ENCODE measurements at regions not wholly inside any gene's neighbourhood (a gene's known extent, or its start where the extent isn't known, plus 50 kb on each side); places are given as distances from the start of the nearest gene placed in this dataset.
"Not testable (repeated sequence)": the region's sequence is repeated elsewhere in the genome, so short reads cannot be mapped to it uniquely, and the experiment has no call there.

GRCh38 chr1:143644035-143644434, 327.8 kb downstream of the FAM72C start:
- DNase-seq (ENCODE audit: low read depth in 4 of 4, low spot score in 3 of 4): not testable (repeated sequence)

DNA sequence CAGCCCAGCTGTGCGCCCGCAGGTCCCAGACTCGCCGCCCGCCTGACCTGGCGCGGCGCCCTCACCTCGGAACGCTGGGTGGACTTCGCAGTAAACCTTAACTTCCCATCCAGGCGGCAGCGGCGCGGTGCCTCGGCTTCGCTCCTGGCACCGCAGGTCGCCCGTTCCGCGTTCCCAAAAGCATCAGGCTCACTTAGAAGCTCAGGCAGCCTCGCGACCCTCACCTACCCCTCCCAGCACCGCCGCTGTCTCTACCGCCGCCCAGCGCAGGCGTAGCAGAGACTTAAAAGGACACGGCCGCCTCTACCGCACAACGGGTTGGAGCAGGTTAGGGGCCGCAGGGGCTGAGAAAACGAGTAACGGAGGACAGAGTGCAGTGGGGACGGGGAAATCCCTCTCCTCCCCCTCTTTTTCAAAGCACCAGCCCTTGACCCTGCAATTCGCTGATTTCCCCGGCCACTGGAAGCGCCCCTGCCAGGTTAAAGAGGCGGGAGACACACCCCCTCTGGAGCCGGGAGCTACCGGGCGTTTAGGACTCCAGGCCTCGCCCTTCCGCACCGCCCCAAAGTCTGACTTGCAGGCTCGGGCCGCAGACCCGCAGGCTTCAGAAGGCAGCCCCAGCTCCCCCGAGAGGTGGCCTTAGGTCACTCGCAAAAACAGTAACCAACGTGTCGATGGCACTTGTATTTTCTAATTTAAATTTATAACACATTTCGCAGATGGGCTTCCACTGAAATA, 328.5 kb downstream of the FAM72C start:
- no peak for DNase-seq (ENCODE audit: low read depth in 4 of 4, low spot score in 3 of 4)

DNA sequence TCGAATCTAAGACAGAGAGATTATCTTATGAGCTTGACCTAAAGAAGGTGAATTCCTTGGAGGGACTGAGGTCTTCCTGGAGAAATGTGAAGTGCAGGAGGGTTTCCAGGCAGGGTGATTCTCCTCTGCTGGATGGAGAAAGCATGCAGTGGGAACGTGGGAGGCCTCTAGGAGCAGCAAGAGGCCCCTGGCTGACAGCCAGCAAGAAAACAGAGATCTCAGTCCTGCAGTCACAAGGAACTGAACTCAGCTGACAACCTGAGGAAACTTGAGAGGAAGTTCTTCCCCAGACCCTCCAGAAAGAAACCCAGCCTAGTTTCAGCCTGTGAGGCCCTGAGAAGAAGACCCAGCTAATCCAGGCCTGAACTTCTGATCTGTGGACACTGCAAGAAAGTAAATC, 345.9 kb downstream of the FAM72C start:
- DNase-seq (ENCODE audit: low read depth in 4 of 4, low spot score in 3 of 4): no peak

DNA sequence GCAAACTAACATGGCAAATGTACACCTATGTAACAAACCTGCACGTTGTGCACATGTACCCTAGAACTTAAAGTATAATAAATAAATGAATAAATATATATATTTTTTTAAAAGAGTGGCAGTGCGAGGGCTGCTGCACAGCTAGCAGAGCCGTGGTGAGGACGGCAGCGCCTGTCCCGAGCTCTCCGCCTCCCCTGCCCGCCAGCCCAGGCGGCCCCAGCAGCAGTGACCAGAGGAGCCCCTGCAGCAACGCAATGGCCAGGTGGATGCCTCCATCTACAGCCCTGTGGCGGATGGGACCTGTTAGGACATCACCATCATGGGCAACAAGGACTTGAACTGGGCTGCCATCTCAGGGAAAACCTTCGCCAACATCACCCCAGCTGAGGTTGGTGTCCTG, 351.9 kb downstream of the FAM72C start:
- DNase-seq (ENCODE audit: low read depth in 4 of 4, low spot score in 3 of 4): no peak

DNA sequence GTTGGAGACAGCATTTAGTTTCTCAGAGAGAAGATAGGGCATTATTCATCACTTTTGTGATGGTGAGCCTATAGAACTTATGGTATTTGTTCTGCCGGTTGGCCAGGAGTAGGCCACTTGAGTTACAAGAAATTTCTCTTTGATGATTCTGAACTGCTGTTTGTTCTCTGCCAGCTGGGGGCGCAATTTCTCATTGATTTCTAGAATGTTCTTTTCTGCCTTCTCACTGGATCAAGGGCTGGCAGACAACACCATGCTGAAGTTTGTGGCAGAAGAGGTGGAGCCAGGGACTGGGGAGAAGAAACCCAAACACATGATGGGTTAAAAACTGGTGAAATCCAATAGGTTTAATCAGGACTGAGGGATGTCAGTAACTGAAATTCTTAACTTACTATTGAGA, 360.6 kb downstream of the FAM72C start:
- no peak for DNase-seq (ENCODE audit: low read depth in 4 of 4, low spot score in 3 of 4)

DNA sequence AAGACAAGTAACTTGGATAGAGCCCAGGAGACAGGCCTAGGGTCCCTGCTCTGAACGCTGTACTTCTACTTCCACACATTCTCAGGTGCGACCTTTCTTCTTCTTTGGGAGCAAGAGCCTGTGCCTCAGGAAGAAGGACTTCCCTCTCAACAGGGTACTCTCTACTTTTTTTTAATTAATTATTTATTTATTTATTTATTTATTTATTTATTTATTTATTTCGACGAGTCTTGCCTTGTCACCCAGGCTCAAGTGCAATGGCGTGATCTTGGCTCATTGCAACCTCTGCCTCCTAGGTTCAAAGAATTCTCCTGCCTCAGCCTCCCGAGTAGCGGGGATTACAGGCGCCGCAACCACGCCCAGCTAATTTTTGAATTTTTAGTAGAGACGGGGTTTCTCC, 361.6 kb downstream of the FAM72C start:
- no peak for DNase-seq (ENCODE audit: low read depth in 4 of 4, low spot score in 3 of 4)

DNA sequence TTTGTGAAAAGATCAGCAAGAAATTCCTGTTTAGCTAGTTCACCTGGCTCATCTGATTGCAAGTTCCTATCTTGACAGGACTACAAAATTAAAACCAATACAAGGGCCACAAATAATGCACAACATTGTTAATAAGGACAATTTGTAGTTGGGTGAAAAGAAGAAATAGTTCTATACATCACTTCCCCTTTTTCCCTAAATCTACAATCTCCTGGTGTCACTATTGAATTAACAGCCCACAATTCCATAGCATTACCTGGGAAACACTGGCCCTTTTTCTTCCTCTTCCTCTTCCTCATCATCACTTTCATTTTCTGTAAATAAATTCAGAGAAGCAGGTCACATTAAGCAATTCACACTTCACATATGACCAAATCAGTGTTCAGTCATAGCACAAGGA, 366.9 kb downstream of the FAM72C start:
- DNase-seq (ENCODE audit: low read depth in 4 of 4, low spot score in 3 of 4): no peak

DNA sequence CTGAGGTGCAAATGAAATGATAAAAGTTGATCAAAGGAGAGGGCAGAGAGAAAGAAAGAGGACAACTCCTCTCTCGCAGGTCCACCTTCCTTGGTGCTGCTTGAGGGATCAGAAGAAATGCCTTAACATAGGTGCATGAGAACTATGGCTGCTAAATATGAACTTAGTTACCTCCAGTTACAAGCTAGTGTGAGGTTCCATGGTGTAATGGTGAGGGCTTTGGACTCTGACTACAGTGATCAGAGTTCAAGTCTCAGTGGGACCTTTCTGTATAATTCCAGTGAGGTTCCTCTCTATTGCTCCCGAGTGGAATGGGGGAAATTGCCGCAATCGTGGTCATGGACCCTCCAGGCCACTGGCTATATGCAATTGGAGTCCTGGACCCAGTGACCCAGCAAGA, 387.3 kb downstream of the FAM72C start:
- no peak for DNase-seq (ENCODE audit: low read depth in 4 of 4, low spot score in 3 of 4)

GRCh38 chr1:143574891-143575520, 396.8 kb downstream of the FAM72C start:
- no peak for DNase-seq (ENCODE audit: low read depth in 4 of 4, low spot score in 3 of 4)

GRCh38 chr1:143572661-143573060, 399.1 kb downstream of the FAM72C start:
- not testable (repeated sequence) for DNase-seq (ENCODE audit: low read depth in 4 of 4, low spot score in 3 of 4)

DNA sequence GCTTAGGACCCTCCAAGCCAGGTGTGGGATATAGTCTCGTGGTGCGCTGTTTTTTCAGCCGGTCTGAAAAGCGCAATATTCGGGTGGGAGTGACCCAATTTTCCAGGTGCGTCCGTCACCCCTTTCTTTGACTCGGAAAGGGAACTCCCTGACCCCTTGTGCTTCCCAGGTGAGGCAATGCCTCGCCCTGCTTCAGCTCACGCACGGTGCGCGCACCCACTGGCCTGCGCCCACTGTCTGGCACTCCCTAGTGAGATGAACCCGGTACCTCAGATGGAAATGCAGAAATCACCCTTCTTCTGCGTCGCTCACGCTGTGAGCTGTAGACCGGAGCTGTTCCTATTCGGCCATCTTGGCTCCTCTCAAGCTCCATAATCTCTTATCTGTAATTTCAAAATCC, 408.0 kb downstream of the FAM72C start:
- not testable (repeated sequence) for DNase-seq (ENCODE audit: low read depth in 4 of 4, low spot score in 3 of 4)

DNA sequence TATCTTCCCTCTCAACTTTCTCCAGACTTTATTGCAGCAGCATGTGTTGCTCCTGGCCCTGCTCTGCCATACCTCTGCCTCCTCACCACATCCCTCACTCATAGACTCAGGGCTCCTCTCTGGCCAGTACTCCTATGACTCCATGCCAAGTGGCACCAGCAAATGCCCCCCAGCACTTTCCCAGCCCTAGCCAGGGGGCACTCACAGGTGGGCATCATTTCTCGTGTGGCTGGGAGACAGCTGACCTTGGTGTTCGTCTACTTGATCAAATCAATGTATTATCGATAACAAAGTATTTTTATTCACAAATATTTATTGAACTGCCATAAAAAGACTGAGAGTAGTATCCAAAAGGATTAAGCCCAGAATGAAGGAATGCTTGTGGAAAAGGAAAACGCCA, 418.2 kb downstream of the FAM72C start:
- no peak for DNase-seq (ENCODE audit: low read depth in 4 of 4, low spot score in 3 of 4)

DNA sequence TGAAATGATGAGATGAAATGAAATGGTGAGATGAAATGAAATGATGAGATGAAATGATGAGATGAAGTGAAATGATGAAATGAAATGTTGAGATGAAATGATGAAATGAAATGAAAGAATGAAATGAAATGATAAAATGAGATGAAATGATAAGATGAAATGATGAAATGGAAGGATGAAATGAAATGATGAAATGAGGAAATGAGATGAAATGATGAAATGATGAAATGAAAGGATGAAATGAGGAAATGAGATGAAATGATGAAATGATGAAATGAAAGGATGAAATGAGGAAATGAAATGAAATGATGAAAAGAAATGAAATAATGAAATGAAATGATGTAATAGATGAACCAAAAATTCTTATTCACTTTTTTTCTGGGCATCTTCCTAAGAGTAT, 467.1 kb downstream of the FAM72C start:
- not testable (repeated sequence) for DNase-seq (ENCODE audit: low read depth in 4 of 4, low spot score in 3 of 4)

DNA sequence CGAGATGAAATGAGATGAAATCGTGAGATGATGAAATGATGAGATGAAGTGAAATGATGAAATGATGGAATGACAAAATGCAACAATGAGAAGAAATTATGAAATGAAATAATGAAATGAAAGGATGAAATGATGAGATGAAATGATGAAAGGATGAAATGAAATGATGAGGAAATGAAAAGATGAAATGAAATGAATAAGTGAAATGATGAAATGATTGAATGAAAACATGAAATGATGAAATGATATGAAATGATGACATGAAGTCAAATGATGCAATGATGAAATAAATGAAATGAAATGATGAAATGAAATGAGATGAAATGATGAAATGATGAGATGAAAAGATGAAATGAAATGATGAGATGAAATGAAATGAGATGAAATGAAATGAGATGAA, 467.7 kb downstream of the FAM72C start:
- not testable (repeated sequence) for DNase-seq (ENCODE audit: low read depth in 4 of 4, low spot score in 3 of 4)

DNA sequence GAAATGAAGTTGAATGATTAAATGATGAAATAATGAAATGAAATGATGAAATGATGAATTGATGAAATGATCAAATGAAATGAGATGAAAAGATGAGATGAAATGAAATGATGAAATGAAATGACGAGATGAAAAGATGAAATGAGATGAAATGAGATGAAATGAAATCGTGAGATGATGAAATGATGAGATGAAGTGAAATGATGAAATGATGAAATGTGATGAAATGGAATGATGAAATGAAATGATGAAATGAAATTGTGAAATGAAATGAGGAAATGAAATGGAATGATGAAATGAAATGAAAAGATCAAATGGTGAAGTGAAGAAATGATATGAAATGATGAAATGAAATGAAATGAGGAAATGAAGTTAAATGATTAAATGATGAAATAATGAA, 468.7 kb downstream of the FAM72C start:
- DNase-seq (ENCODE audit: low read depth in 4 of 4, low spot score in 3 of 4): not testable (repeated sequence)

DNA sequence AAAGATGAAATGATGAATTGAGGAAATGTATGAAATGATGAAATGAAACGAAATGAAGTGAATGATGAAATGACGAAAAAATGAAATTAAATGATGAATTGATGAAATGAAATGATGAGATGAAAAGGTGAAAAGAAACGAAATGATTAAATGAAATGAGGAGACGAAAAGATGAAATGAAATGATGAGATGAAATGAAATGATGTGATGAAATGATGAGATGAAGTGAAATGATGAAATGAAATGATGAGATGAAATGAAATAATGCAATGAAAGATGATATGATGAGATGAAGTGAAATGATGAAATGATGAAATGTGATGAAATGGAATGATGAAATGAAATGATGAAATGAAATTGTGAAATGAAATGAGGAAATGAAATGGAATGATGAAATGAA, 469.7 kb downstream of the FAM72C start:
- not testable (repeated sequence) for DNase-seq (ENCODE audit: low read depth in 4 of 4, low spot score in 3 of 4)

DNA sequence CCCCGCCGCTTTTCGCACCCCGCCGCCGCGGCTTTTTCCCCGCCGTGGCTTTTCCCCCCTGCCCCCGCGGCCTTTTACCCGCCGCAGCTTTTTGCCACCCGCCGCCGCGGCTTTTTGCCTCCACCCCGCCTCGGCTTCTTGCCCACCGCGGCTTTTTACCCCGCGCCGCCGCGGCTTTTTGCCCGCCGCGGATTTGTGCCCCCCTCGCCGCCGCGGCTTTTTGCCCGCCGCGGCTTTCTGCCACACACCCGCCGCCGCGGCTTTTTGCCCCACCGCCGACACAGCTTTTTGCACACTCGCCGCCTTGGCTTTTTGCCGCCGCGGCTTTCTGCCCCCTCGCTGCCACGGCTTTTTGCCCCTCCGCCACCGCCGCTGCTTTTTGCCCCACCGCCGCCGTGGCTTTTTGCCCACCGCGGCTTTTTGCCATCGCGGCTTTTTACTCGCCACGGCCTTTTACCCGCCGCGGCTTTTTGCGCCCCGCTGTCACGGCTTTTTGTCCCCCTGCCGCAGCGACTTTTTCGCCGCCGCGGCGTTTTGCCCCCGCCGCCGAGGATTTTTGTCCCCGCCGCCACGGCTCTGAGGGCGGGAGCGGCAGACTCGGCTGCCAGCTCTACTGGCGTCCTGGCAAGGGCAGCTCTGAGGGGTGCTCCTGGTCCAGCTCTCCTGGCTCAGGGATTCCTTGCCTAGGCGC, 473.6 kb downstream of the FAM72C start:
- DNase-seq (ENCODE audit: low read depth in 4 of 4, low spot score in 3 of 4): not testable (repeated sequence)

DNA sequence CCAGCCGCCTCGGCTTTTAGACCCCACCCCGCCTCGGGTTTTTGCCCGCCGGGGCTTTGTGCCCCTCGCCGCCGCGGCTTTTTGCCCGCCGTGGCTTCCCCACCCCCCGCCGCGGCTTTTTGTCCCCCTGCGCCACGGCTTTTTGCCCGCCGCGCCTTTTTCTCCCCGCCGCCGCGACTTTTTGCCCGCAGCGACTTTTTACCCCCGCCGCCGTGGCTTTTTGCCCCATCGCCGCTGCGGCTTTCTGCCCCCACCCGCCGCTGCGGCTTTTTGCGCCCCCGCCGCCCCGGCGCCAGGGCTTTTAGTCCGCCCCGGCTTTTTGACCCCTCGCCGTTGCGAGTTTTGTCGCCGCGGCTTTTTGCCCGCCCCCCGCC, 474.4 kb downstream of the FAM72C start:
- no peak for DNase-seq (ENCODE audit: low read depth in 4 of 4, low spot score in 3 of 4)

DNA sequence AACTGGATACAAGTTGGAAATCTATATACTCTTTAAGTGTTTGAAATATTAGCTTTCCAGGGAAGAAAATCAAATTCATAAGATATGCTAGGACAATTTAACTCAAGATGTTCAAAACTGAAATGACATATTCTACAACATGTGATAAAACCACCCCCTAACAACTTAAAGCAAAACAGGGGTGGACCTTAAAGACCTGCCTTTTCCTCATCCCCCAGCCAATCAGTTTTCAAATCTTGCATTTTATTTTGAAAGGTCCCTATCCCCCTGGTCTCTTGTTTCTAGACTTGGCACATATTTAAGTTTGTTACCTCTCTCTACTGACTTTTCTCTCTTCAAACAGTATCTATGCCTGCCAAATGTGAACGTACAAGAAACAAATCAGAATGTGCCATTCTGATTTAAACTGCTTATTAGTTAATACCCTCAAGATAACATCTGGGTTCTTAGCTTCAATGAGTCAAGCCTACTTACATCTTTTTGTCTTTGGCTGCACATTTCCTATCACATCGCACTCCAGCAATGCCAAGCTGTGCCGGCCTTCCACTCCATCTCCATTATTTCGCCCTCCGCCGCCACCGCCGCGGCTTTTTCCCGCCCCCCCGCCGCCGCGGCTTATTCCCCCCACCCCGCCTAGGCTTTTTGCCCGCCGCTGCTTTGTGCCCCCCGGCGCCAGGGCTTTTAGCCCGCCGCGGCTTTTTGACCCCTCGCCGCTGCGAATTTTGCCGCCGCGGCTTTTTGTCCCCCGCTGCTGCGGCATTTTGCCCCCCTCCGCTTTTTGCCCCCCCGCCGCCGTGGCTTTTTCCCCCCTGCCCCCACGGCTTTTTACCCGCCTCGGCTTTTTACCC, 475.0 kb downstream of the FAM72C start:
- not testable (repeated sequence) for DNase-seq (ENCODE audit: low read depth in 4 of 4, low spot score in 3 of 4)
